GM19455 (cell line): ENCODE measurements at regions not wholly inside any gene's neighbourhood (a gene's known extent, or its start where the extent isn't known, plus 50 kb on each side); places are given as distances from the start of the nearest gene placed in this dataset.
"Not testable (repeated sequence)": the region's sequence is repeated elsewhere in the genome, so short reads cannot be mapped to it uniquely, and the experiment has no call there.

ENCODE experiments used
- ATAC-seq: cut with Tn5 transposase; IDR thresholded peaks from one replicate; pipeline ENCODE4 v1.9.1; 2021; ENCODE audit not compliant: unreplicated experiment

DNA sequence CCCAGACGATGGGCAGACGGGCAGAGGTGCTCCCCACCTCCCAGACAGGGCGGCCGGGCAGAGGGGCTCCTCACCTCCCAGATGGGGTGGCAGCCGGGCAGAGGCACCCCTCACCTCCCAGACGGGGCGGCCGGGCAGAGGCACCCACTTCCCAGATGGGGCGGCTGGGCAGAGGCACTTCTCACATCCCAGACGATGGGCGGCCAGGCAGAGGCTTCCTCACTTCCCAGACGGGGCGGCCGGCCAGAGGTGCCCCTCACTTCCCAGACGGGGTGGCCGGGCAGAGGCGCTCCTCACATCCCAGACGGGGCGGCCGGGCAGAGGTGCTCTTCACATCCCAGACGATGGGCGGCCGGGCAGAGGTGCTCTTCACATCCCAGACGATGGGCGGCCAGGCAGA lies 96.6 kb downstream of the ABCC12 start:
- not testable (repeated sequence) for ATAC-seq

DNA sequence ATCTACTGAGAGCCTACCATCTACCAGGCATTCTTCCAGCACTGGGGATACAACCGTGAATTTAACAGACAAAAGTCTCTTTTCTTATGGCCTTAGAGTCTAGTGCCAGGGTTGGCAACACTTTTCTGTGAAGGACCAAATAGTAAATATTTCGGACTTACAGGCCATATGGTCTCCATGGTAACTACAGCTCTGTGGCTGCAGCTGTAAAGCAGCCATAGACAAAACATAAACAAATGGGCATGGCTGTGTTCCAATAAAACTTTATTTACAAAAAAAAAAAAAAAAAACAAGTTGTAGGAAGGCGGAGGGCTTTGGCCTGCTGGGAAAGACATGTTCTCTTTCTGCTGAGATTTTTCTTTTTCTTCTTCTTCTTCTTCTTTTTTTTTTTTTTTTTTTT lies 98.7 kb downstream of the ABCC12 start:
- no peak for ATAC-seq

DNA sequence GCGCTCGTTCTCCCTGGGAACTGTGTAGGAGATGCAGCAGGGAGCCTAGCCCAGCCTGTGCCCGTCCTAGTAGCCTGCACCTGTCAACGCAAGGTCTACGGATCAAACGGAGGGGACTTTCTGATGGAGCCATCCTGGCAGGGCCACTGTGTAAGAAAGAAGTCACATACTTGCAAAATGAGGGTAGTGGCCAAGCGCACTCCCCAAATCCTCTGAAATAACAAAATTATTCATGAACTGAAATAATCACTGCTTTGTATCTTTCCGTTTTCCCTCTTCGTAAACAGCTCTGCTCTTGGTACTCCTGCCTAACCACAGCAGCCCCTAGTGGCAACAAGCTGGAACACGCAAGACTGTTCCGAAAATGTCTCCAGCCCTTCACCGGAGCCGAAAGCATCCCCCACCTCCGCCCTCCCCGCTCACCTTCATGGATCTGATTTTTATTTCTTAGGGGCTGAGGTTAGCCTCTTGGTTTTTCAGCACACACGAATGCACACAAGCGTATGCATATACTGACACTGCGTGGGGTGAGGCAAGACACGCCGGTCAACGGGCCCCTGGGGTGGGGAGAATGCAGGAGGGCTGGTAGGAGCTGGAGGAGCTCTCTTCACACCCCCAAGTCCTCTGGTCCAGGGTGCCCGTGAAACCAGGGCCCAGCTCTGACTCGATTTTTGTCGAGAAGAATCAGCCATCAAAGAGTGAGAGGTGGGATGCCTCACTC lies 100.8 kb downstream of the ABCC12 start:
- peak; percentile 94 for ATAC-seq

DNA sequence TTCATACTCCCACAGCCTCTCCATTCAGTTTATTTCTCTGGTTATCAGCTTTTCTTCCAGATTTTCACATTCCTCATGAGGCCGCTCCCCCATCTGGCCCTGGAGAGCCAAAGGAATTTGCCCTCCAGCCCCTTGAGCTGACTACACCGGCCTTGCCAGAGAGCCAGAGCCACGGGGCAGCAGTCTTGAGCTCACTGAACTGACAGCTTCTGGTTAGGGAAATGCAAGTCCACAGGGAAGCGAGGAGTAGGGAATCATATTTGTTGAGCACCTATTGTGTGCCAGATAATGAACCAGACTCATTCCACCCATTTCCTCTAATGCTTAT lies 102.4 kb downstream of the ABCC12 start:
- no peak for ATAC-seq

DNA sequence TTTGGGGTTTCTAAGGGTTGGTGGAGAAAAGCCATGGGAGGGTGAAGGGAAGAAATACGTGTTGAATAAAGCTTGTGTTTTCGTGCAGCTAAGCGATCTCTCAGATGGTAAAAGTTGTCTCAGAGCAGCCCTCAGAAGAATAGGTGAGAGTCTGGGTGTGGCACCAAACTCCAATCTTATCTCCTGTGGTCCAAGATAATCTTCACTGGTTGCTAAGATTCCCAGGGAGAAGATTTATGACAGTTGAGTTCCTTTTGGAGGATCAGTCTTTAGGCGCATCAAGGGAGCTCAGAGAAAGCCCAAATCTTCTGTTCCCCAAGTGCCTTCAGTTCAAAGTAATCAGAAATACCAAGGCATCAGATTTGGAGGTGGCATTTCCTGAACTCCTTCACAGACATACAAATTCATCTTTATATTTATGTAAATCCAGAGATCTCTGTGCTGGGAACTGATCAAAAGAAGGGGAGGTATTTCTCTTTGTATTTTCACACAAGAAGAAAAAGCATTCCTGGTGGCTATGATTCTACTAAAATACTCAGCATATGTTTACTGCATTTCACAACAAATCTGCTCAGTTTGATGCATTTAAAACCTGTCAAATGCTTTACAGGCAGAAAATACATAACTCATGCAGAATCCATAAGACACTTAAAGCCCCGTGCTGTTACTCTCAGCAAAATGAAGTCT lies 102.9 kb downstream of the ABCC12 start:
- no peak for ATAC-seq

DNA sequence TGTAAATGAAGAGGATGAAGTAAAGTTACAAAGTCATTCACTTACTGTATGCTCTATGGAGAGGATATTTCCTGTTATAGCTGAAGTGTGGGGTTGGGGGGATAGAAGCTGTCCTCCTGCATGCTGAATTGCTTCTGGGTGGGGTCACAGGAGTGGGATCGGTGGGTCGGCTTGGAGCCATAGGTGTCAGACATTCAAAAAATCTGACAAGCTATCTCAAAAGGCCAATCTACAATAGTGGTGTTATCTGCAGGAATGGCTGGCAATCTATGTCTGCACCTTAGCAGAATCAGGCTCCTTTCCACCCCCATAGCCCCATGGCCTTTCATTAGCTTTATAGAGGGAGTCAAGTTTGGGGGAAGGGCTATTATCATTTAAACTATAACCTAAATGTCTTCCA lies 104.9 kb downstream of the ABCC12 start:
- ATAC-seq = no peak

DNA sequence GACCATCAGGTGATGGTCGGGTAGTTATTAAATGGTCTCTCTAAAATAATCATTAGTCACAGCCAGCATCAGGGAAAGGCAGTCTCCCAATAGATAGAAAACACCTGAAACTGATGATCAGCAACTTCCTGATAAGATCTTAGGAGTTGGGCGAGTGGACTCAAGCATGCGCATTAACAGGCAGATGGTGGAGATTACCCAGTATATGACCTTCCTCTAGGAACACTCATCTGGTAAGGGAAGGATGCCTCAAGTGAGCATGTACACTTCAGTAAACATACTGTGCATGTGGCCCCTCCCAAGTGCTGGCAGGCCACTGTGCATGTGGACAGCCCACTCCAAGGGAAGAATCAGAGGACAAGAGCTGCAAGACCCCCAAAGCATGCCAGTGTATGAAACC lies 105.9 kb downstream of the ABCC12 start:
- ATAC-seq = no peak

DNA sequence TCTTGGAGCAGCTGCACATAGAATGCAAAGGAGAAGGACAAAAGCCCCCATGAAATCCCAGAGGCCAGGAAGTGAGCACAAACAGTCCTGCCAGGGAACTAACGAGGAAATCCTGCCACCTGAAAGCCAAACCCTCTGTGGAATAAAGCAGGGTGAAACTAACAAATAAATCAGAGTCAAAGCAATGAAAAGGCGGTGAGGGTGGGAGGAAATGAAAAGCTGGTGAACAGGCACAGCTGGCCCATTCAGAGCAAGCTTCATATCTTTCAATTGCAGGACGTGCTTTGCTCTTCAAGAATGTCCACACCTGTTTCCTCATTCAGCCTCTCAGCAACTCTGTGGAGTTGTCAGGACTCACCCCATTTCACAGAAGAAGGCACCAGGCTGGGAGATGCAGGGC lies 108.1 kb downstream of the ABCC12 start:
- no peak for ATAC-seq

DNA sequence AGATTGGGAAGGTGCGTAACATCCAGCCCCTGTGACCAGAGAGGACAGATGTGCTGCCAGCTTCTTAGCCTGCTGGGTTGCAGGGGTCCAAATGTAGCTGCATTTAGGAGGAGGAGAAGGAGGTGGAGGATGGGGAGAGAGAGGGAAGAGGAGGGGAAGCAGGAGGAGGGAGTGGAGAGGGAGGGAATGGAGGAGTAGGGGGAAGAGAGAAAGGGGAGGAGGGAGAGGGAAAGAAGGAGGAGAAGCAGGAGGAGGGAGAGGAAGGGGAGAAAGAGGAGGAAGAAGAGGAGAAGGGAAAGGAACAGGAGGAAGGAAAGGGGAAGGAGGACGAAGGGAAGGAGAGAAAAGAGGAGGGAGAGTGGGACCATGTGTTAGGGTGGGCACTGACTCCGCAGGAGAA lies 108.6 kb downstream of the ABCC12 start:
- ATAC-seq = no peak

DNA sequence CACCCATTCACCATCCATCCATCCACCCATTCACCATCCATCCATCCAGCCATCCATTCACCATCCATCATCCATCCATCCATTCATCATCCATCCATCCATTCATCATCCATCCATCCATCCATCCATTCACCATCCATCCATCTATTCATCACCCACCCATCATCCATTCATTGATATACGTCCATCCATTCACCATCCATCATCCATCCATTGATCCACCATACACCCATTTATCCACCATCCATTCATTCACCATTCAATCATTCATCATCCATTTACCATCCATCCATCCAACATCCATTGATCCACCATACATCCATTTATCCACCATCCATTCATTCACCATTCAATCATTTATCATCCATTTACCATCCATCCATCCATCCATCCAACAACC lies 111.7 kb downstream of the ABCC12 start:
- no peak for ATAC-seq

DNA sequence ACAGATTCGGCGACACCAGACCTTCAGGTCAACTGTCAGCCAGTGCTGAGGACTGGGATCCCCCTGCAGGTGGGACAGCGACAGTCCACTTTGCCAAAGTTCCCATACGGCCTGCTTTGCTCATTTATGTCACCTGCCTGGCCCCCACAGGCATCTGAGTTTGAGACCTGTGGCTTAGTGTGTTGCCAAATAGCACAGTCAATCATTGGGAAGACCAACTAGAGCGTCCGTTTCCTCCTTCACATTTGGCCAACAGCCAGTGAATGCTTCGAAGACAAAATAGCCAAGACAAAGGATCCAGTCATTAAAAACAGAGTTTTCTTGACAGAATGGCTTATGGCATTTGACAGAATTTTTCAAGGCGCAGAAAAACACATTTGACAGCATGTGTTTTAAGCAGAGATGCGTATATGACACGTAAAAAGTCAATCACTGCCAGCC lies 113.8 kb downstream of the ABCC12 start:
- ATAC-seq = no peak

DNA sequence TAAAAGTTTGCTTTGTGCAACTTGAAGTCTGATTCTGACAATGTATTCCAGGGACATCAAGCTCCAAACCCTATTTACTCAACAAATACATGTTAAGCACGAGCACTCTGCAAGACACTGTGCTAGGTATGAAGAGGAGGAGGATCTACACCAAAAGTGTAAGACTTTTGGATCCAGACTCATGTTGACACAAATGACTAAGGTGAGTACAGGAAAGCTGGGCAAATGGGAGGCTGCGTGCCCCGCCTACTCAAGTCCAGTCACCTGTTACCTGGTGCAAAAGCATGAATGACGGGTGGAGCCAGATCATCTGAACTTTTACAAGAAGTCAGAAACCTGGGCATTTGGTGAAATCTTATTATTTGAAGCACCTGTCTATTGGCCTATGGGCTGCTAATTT lies 120.7 kb downstream of the ABCC12 start:
- ATAC-seq = no peak

DNA sequence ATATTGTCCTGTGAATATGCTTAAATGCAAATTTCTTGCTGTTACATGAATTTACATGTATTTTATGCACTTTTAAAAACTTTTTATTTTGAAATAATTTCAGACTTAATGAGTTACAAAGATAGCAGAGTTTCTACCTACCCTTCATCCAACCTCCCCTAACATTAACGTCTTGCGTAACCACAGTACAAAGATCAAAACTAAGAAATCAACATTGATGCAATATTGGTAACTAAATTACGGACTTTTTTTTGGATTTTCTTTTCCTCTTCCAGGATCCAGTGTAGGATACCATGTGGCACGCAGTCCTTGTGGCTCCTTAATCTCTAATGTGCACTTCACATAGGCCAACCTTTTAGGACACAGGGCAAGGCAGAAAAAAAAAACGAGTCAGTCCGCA lies 124.9 kb downstream of the ABCC12 start:
- no peak for ATAC-seq

DNA sequence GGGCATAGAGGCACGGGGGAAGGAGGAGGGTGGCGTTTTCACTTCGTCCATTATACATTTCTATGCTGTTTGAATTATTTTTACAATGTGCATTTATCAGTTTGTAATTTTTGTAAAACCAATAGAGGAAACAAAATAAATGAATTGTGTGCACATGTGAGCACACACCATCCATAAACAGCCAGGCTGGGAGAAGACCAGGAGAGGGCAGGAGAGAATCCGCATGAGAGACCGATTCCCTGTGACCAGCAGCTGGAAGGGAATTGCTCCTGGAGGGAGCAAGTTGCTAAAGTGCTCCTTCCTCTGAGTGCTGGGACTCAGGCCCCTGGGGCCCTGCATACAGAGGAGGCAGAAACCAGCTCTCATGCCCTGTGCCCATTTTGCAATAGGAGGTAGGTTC lies 126.0 kb downstream of the ABCC12 start:
- no peak for ATAC-seq

DNA sequence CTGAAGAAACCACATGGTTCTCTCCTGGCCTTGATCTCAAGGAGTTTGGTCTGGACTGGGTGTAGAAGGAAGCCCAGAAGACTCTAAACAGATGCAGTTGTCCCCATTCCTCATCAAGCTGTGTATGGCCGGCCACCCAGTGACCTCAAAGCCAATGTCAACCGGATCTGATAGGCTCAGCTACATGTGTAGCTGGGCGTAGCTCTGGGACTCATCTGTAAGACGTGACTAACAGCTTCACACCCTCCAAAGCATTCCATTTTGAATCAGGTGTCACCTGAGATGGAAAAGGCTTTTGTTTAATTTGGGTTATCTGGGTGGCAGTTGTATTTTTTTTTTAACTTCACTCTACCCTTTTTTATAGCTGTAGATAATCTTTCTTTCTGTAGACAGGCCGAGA lies 130.4 kb downstream of the ABCC12 start:
- no peak for ATAC-seq

DNA sequence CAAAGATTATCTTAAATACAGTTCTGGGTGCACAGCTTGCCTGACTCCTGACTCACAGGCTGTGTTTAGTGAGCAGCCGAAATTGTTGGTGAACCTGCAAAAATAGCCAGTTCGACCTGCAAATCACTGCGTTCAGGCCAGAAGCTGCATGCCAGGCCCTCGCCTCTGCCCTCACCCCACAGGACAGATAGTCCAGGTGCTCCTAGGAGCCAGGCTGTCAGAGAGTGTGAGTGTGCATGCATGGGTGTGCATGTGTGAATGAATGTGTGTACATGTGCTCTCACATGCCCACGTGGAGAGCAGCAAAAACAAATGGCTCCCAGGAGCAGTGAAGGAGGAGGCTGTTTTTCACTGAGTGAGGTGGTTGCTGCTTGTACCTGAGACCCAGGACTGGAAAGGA lies 131.8 kb downstream of the ABCC12 start:
- ATAC-seq = no peak

DNA sequence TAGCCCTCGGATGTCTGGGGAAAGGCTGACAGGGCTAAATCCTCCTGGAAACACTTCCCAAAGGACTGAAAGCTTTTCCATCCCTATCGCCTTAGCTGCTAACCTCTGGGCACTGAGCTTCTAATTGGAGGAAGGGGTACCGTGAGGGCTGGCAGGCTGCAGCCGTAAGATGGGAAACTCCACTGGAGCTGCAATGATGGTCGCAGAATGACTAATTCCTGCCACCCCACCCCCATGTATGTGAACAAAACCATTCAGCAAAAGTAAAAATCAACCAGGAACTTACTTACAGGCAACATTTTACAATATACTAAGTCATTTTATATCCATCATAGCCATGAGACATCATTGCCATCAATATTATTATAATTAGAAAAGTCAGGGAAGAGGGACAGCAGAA lies 133.3 kb downstream of the ABCC12 start:
- ATAC-seq = no peak

DNA sequence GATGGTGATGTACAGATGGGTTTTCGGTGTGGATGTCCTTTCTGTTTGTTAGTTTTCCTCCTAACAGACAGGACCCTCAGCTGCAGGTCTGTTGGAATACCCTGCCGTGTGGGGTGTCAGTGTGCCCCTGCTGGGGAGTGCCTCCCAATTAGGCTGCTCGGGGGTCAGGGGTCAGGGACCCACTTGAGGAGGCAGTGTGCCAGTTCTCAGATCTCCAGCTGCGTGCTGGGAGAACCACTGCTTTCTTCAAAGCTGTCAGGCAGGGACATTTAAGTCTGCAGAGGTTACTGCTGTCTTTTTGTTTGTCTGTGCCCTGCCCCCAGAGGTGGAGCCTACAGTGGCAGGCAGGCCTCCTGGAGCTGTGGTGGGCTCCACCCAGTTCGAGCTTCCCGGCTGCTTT lies 135.2 kb downstream of the ABCC12 start:
- not testable (repeated sequence) for ATAC-seq

DNA sequence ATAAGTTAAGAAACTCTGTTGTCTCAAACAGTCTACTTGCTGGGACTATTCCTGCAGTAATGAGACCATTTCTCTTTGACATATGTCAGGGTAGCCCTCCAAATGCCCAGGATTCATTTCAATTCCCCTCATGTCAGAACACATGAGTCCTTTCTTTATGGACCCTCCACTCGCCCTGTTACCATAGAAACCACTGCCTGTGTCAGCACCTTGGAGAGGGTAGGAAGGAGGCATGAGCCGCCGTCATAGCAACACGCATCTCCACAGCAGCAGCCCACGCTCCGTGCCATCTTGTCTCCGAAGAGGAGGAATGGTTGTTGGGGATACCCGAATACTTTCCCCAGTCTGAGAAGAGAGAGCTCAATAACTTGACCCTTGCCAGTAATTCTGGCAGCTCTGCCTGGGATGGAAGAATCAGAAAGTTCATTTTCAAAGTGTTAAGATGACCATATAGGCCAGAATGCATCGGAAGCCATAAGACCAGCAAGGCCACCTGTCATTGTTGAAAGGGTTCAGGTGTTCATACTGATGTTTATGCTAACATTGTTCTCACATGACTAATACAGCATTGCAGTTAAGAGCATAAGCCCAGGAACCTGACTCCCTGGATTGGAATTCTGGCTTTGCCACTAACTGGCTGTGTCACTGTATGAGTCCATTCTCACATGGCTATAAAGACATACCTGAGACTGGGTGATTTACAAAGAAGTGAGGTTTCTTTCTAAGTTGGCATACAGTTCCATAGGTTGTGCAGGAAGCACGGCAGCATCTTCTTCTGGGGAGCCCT lies 141.3 kb downstream of the ABCC12 start:
- no peak for ATAC-seq

DNA sequence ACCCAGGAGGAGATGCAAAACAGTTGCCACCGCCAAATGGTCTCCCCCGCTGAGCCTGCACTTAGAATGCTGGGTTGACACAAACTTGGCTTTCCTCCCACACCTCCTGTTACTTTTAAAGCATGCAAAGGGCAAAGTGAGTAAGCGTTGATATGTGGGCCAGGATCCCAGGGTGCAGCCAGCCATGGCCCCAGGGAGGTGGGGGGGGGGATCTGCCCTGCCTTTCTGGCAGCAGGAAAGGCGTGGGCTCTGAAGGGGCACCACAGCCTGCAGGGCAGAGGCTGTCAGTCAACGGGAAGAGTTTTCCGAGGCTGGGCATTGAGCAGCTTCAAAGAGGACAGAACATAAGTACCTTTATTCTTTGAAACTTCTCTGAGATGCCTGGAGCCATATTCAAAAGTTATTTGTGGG lies 142.3 kb downstream of the ABCC12 start:
- ATAC-seq = no peak

DNA sequence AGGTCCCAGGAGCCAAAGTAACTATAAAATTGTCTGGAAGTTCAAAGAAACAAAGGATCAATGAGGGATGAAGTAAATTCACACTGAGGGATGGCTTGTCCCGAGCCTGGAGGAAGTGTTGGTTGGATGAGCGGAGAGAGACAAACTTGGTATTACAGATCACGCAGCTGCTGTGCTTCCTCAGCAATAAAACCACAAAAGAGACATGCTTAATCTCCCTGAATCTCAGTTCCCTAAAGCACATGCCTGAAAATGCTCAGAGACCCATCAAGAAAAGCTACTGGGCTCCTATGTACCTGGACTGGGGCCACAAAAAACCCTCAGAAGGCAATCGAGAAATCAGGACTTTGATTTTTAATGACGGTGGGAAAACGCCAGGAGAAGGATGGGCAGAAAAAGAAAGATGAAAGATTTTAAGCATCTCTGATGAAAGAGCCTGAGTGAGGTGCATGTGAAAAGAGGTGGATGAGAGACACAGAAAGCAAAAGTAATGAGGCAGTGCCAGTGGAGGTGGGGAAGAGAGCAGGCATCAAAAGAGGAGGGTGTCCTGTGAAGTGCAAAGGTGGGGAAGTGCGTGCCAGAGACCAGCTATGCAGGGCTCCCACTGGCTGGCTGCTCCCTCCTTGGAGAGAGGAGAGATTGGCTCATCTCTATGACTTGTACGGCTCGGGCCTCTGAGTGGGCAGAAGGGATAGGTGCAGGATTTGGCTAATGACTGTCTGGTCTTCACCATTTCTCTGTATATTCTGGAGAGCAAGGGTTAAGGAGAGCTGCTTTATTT lies 143.7 kb downstream of the ABCC12 start:
- ATAC-seq = no peak
